ACC112 (cell line): ENCODE measurements at regions not wholly inside any gene's neighbourhood (a gene's known extent, or its start where the extent isn't known, plus 50 kb on each side); places are given as distances from the start of the nearest gene placed in this dataset.
"Not testable (repeated sequence)": the region's sequence is repeated elsewhere in the genome, so short reads cannot be mapped to it uniquely, and the experiment has no call there.

Experiments used
- H2AFZ ChIP-seq: fragments of 200-600 bp; sonication (generic); one replicate; pipeline ENCODE4 v1.6.0; 2017; ENCODE audit warnings: antibody characterized with exemption, low read length; ENCODE audit not compliant: unreplicated experiment
- H3K27ac ChIP-seq: fragments of 200-600 bp; sonication (generic); 2 replicates; pipeline ENCODE4 v1.5.1; 2014; ENCODE audit warnings: low read depth, mild to moderate bottlenecking, antibody characterized with exemption, low read length, moderate library complexity
- H3K27me3 ChIP-seq: fragments of 200-600 bp; sonication (generic); 2 replicates; pipeline ENCODE4 v1.6.1; 2014; ENCODE audit warnings: mild to moderate bottlenecking, antibody characterized with exemption, low read length, moderate library complexity, mixed read lengths; ENCODE audit not compliant: insufficient read depth
- H3K36me3 ChIP-seq: fragments of 200-600 bp; sonication (generic); 2 replicates; pipeline ENCODE4 v1.6.1; 2016; ENCODE audit warnings: mild to moderate bottlenecking, antibody characterized with exemption, low read length, moderate library complexity, mixed read lengths; ENCODE audit not compliant: insufficient read depth
- H3K4me1 ChIP-seq: fragments of 200-600 bp; sonication (generic); one replicate; pipeline ENCODE4 v1.6.1; 2016; ENCODE audit warnings: low read length, mixed read lengths; ENCODE audit not compliant: insufficient read depth, unreplicated experiment, control insufficient read depth
- H3K4me3 ChIP-seq: fragments of 200-600 bp; sonication (generic); 2 replicates; pipeline ENCODE4 v1.5.1; 2014; ENCODE audit warnings: mild to moderate bottlenecking, low read depth, low read length
- H3K79me2 ChIP-seq: fragments of 200-600 bp; sonication (generic); one replicate; pipeline ENCODE4 v1.6.0; 2016; ENCODE audit warnings: low read length; ENCODE audit not compliant: control insufficient read depth, unreplicated experiment, insufficient read depth

DNA sequence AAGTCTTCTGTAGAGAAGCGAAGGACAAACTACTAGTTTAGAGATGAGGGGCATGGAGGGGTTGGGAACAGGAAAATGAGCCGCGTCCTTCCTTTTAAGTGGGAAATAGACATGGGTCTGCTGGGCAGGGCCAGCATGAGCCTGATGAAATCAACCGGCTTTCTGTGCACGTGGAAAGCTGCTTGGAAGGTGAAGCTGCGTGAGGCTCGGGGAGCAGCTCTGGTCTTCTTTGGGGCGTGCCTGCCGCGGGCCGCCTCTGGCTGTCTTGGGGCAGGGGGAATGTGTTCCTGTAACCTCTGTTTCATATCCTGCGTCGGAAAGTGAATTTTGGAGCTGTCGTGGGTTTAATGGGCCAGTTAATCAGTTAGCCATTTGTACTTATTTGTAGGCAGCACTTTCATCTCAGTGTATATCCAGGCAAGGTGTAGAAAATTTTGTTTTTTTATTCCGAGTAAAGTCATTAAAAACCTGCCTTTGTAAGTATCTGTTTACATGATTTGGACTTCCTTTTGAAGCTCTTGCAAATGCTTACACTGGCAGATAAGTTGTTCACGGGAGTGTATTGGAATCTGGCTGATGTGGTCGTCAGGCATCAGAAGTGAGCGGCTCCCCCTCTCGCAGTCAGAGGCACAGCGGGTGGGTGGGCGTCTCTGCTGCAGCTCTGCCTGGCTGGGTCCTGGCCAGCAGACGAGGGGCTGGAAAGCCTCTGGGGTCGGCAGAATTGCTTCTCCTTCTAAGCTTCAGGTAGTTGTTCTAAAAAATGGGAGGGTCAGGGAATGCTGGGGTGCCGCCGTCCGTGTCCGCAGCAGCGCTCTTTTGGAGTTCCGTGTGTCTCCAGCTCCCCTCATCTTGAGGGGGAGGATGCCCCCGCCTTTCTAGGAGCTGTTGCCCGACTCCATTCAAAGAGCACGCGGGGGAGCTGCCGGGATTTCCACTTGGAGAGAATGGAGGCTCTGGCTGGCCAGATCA is 70.5 kb upstream of the HGFAC start:
- Histone ChIP-seq H3K27ac (no peak overlapping the region), H2AFZ (no peak overlapping the region), H3K4me3 (no peak overlapping the region), H3K27me3 (no peaks in the 10 kb centered on the region), H3K36me3 (no peaks in the 10 kb centered on the region), H3K4me1 (peaks cover 21% of the 10 kb centered on the region), H3K79me2 (no peaks in the 10 kb centered on the region)

DNA sequence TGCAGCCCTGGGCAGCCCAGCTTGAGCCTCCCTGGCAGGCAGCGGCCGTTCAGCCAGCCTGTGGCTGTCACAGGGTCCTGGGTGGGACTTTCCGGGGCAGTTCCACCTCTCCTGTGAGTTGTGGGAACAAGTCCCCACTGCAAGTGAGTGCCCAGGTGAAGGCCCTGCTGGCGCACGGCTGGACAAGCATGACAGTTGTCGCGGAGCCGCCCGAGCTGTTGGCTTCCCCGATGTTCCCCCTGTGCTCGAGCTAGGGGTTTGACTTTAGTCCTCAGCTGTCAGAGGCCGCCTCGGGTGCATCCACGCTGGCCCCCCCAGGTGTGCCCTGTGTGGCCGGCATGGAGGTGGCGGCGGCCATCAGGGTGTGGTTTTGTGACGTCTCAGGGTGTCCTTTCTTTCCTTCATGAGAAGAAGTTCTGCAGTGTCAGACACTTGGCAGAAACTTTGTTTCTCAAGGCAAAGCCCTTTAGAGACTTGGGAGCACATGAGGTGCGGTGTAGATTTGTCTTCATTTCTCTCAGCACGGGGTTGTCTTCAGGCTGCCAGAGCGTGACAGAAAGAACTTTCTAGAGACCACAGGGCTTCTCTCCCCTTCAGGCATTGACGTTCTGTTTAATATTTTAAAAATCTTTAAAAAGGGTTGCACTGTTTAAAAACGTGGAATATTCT is 69.4 kb upstream of the HGFAC start:
- no peaks in the 10 kb centered on the region for H3K27me3 ChIP-seq
- H2AFZ ChIP-seq: no peak overlapping the region
- peaks cover 21% of the 10 kb centered on the region for H3K4me1 ChIP-seq
- no peaks in the 10 kb centered on the region for H3K36me3 ChIP-seq
- no peak overlapping the region for H3K27ac ChIP-seq
- H3K79me2 ChIP-seq: no peaks in the 10 kb centered on the region
- no peak overlapping the region for H3K4me3 ChIP-seq

DNA sequence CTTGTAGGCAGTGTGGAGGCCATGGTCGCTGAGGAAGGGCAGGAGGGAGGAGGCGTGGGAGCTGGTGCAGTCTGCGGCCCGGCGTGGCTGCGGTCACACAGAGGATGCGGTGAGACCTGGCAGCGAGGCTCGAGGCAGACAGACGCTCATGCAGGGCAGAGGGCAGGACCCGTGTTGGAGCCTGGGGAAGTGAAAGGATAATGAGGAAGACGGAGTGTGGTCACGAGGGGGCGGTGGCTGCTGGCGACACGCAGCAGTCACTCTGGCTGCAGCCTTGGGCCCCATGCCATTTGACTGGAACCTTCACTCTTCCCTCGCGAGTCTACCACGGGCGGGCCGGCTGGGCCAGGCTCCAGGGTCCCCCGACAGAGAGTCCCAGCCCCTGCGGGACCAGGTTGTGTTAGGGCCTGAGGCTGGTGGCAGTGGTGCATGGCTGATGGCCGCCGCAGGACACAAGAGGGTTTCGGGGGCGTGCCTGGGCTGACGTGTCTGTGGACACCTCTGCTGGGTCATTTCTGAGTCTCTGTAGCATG is 68.8 kb upstream of the HGFAC start:
- H3K27me3 ChIP-seq: no peaks in the 10 kb centered on the region
- no peaks in the 10 kb centered on the region for H3K79me2 ChIP-seq
- H3K27ac ChIP-seq: no peak overlapping the region
- no peaks in the 10 kb centered on the region for H3K36me3 ChIP-seq
- H2AFZ ChIP-seq: no peak overlapping the region
- H3K4me3 ChIP-seq: no peak overlapping the region
- peaks cover 21% of the 10 kb centered on the region for H3K4me1 ChIP-seq

DNA sequence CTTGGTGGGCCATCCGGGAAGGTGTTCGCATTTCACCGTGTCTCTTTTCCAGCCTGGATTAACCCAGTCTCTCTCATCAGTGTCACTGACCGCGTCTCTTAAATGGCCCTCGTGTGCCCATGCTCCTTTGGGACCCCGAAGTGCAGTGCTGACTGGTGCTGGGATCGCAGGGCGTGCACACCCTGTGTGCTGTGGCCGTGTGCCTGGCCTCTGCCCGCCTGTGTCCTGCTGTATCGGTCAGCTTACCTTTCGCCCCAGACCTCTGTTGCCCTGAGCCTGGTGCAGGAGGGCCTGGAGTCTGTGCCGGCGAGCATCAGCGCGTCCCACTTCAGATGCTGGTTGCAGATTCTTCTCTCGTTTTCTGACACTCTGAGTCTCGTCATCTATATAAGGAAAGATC is 68.3 kb upstream of the HGFAC start:
- 0 out of 2 replicates have a peak, but pooled peaks cover 1% of the 10 kb centered on the region for H3K36me3 ChIP-seq
- H3K27me3 ChIP-seq: no peaks in the 10 kb centered on the region
- H3K79me2 ChIP-seq: no peaks in the 10 kb centered on the region
- H3K27ac ChIP-seq: no peak overlapping the region
- no peak overlapping the region for H3K4me3 ChIP-seq
- no peak overlapping the region for H2AFZ ChIP-seq
- H3K4me1 ChIP-seq: peaks cover 21% of the 10 kb centered on the region

DNA sequence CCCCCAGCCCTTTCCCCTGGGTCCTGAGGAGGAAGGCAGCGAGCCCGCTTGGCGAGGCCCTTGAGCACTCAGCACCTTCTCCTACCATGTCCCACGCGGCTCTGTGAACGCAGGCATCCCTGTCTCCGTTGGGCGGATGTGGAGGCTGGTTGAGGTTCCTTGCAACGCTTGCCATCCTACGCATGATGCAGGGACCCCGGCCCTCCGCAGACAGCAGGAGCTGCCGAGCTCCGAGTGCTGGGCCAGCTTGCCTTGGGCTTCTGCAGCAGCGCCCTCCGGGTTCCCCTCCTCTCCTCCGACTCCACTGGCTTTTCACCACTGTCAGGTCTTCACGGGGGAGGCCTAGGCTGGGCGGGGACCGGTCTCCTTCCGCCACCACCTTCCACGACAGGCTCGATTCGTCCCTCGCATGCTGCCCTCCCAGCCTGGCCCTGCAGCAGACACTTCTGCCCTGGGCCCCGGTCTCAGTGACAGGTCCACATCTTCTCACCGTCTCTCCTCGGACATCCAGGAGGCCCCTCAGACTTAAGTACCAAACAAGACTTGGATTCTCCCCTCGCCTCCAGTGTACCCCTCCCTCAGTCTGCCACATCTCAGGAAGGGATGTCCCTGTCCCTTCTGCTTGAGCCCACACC is 67.6 kb upstream of the HGFAC start:
- H3K4me1 ChIP-seq: peaks cover 16% of the 10 kb centered on the region
- no peaks in the 10 kb centered on the region for H3K79me2 ChIP-seq
- H3K27me3 ChIP-seq: no peaks in the 10 kb centered on the region
- H3K36me3 ChIP-seq: 0 out of 2 replicates have a peak, but pooled peaks cover 3% of the 10 kb centered on the region
- H2AFZ ChIP-seq: no peak overlapping the region
- H3K27ac ChIP-seq: no peak overlapping the region
- H3K4me3 ChIP-seq: no peak overlapping the region

DNA sequence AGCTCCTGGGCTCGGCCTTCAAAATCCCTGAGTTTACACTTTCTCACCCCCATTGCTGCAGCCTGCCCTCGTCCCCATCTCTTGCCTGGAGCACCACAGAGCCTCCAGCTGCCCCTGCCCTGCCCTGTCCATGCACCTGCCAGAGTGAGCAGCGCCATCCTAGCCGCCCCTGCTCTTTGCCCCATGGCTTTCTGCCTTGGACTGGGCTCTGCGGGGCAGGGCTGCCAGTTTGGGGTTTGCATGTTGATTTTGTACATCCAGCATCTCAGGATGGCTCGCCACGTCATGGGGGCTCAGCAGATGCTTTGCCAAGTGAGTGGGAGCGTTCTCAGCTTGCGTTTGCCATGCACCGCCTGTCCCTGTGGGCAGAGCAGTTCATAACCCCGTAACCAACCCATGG is 67.1 kb upstream of the HGFAC start:
- H3K4me3 ChIP-seq: no peak overlapping the region
- H3K27ac ChIP-seq: no peak overlapping the region
- peaks cover 11% of the 10 kb centered on the region for H3K4me1 ChIP-seq
- no peaks in the 10 kb centered on the region for H3K79me2 ChIP-seq
- no peak overlapping the region for H2AFZ ChIP-seq
- H3K27me3 ChIP-seq: no peaks in the 10 kb centered on the region
- H3K36me3 ChIP-seq: 0 out of 2 replicates have a peak, but pooled peaks cover 3% of the 10 kb centered on the region

DNA sequence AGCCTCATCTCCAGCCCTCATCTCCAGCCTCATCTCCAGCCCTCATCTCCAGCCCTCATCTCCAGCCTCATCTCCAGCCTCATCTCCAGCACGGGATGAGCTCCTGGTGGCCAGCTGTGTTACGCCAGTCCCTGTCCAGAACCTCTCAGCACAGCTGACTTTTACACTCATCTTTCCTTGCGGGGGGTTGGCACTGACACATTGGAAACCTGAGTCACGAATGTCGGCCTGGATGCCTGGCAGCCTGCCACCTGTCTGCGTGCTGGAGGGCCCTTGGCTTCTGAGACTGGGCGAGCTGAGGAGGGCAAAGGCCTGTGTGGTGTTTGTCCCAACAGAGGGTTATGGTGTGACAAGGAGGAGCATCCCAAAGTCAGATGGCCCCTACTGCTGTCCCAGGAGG is 66.1 kb upstream of the HGFAC start:
- Histone ChIP-seq H3K79me2 (no peaks in the 10 kb centered on the region), H3K4me1 (peaks cover 5% of the 10 kb centered on the region), H2AFZ (no peak overlapping the region), H3K27me3 (no peaks in the 10 kb centered on the region), H3K36me3 (0 out of 2 replicates have a peak, but pooled peaks cover 3% of the 10 kb centered on the region), H3K4me3 (no peak overlapping the region), H3K27ac (no peak overlapping the region)

DNA sequence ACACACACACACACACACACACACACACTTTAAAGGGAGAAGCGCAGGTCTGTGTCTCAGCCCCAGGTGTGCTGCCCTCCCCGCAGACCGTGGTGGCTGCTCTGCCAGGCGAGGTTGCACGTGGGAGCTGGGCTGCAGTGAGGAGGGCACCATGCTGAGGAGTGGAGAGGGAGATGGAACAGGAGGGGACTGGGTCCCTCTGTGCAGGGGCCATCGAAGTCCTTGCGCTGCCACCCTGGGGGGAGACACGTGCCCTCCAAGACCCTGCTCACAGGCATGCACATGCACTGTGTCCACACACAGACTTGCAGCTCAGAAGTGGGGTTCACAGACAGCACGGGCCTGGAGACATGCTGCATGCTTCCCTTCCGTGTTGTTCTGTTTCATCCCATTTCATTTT is 65.5 kb upstream of the HGFAC start:
- Histone ChIP-seq H3K36me3 (0 out of 2 replicates have a peak, but pooled peaks cover 3% of the 10 kb centered on the region), H3K27ac (no peak overlapping the region), H3K79me2 (no peaks in the 10 kb centered on the region), H3K4me3 (no peak overlapping the region), H2AFZ (no peak overlapping the region), H3K27me3 (no peaks in the 10 kb centered on the region), H3K4me1 (no peaks in the 10 kb centered on the region)

DNA sequence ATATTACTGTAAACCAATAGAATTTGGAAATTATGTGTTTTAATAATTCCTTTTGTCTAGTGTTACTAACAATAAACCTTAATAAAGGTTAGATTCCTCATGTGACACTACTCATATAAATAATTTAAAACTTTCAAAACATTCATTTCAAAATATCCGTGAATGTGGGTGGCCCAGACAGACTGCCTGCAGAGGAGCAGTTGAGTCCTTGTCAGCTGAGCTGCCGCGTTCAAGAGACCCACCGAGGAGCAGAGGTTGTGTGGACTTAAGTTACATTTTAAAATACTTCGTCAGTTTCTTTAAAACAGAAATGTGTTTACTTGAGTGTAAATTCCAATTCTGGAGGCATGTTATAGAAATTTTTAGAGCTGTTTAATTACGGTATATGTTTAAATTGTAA is 64.2 kb upstream of the HGFAC start:
- H3K27me3 ChIP-seq: no peaks in the 10 kb centered on the region
- H3K4me3 ChIP-seq: no peak overlapping the region
- no peak overlapping the region for H2AFZ ChIP-seq
- H3K27ac ChIP-seq: no peak overlapping the region
- H3K4me1 ChIP-seq: no peaks in the 10 kb centered on the region
- H3K79me2 ChIP-seq: no peaks in the 10 kb centered on the region
- 0 out of 2 replicates have a peak, but pooled peaks cover 3% of the 10 kb centered on the region for H3K36me3 ChIP-seq

DNA sequence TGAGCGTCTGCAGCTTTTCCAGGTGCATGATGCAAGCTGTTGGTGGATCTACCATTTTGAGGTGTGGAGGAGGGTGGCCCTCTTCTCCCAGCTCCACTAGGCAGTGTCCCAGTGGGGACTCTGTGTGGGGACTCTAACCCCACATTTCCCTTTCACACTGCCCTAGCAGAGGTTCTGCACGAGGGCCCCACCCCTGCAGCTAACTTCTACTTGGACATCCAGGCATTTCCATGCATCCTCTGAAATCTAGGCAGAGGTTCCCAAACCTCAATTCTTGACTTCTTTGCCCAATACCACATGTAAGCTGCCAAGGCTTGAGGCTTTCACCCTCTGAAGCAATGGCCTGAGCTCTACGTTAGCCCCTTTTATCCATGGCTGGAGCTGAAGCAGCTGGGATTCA is 61.4 kb upstream of the HGFAC start:
- H3K27me3 ChIP-seq, H2AFZ ChIP-seq, H3K27ac ChIP-seq, H3K4me3 ChIP-seq, H3K36me3 ChIP-seq, H3K79me2 ChIP-seq, H3K4me1 ChIP-seq: not testable (repeated sequence)
